ENCODE measurements at regions not wholly inside any gene's neighbourhood (a gene's known extent, or its start where the extent isn't known, plus 50 kb on each side); places are given as distances from the start of the nearest gene placed in this dataset.

DNA sequence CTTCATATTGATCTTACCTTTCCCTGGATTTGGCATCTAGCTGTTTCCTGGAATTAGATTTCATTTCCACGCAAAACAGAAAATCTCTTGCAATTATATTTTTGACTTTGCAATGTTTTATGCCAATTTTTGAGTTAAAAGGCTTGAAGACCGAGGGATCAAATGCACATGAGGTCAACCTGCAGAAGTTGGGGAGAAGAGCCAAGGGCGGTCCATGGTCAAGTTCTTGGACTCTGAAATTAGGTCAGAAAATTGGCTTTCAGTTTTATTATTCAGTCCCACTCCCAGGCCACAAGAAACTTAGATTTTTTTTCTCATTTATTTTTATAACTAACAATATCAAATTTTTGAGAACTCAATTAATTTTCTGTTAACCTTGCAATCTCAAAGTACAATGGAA, 499.1 kb upstream of the USP24 start:
- no peaks in the 10 kb centered on the region for H3K9me3 ChIP-seq
- WGBS, 3 donors = 53 to 74% (median 63%) methylated on average over 3 of the region's 3 CpGs
- no peaks in the 10 kb centered on the region for H3K27me3 ChIP-seq
- TF ChIP-seq POLR2A (IDR thresholded peaks at IDR 0.05) = no peak
- peak in 1 of 5 donors; percentile 28 for DNase-seq
- intact Hi-C loops (cut with DNase I) = loop anchor here in 1 of 4 donors (10.0 kb wide), 2 partner anchors 109 to 871 kb away; no protein-coding TSS in a partner anchor
- no peaks in the 10 kb centered on the region for H3K36me3 ChIP-seq
- no peak overlapping the region for H3K27ac ChIP-seq
- peaks cover 16% of the 10 kb centered on the region for H3K4me1 ChIP-seq (ENCODE audit: insufficient read depth)
- no peak overlapping the region for H3K4me3 ChIP-seq

DNA sequence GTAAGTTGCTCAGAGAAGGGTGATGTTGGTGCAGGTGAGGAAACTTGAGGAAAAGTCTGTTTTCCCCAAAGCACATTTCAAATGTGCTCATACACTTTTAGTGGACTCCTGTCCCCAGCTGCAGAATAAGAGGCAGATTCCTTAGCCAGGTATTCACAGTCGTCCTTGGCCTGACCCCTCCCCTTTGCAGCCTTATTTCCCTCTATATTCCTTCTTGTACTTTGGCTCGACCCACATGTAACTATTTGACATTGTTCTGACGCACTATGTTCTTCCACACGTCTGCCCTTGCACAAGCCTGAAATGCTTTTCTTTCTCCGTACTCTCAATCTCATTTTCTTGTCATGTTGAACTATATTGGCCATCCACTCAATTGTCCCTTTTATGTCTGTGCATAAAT, 498.4 kb upstream of the USP24 start:
- WGBS, 3 donors = 84 to 87% (median 86%) methylated on average over 5 of the region's 5 CpGs
- H3K4me3 ChIP-seq = no peak overlapping the region
- no peaks in the 10 kb centered on the region for H3K27me3 ChIP-seq
- no peak for DNase-seq
- H3K4me1 ChIP-seq (ENCODE audit: insufficient read depth) = peaks cover 11% of the 10 kb centered on the region
- intact Hi-C loops (cut with DNase I) = loop anchor here in 1 of 4 donors (10.0 kb wide), 2 partner anchors 109 to 871 kb away; no protein-coding TSS in a partner anchor
- H3K27ac ChIP-seq = no peak overlapping the region
- no peak for TF ChIP-seq POLR2A (IDR thresholded peaks at IDR 0.05)
- TF ChIP-seq EP300 (IDR thresholded peaks at IDR 0.05) = peak; percentile 20
- H3K9me3 ChIP-seq = no peaks in the 10 kb centered on the region
- no peaks in the 10 kb centered on the region for H3K36me3 ChIP-seq

DNA sequence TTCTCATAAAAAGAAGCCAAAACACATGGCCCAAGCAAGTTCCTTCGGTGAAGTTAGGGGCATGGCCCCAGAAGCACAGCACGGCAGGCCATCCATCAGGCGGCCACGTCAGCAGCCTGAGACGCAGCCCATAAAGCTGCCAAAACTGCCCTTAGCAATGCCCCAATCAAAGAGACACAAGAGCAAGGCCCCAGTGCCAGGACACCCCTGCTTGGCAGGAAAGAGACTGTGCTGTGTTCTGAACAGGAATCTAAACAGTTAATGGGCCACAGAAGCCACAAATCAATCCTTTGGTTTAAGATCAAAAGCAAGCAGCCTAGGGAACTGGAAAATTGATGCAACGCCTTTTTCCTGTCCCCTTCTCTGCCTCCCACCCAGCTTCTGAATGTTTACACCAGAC, 497.0 kb upstream of the USP24 start:
- Histone ChIP-seq H3K27ac (no peak overlapping the region), H3K4me1 (ENCODE audit: insufficient read depth) (peaks cover 5% of the 10 kb centered on the region), H3K36me3 (no peaks in the 10 kb centered on the region), H3K4me3 (no peak overlapping the region), H3K27me3 (no peaks in the 10 kb centered on the region), H3K9me3 (no peaks in the 10 kb centered on the region)
- intact Hi-C loops (cut with DNase I) = loop anchor here in 1 of 4 donors (10.0 kb wide), 2 partner anchors 107 to 873 kb away; no protein-coding TSS in a partner anchor
- WGBS, 3 donors = 75 to 91% (median 89%) methylated on average over 6 of the region's 6 CpGs
- TF ChIP-seq EP300 (IDR thresholded peaks at IDR 0.05) = no peak
- no peak for TF ChIP-seq POLR2A (IDR thresholded peaks at IDR 0.05)
- TF ChIP-seq, protein P1, sequence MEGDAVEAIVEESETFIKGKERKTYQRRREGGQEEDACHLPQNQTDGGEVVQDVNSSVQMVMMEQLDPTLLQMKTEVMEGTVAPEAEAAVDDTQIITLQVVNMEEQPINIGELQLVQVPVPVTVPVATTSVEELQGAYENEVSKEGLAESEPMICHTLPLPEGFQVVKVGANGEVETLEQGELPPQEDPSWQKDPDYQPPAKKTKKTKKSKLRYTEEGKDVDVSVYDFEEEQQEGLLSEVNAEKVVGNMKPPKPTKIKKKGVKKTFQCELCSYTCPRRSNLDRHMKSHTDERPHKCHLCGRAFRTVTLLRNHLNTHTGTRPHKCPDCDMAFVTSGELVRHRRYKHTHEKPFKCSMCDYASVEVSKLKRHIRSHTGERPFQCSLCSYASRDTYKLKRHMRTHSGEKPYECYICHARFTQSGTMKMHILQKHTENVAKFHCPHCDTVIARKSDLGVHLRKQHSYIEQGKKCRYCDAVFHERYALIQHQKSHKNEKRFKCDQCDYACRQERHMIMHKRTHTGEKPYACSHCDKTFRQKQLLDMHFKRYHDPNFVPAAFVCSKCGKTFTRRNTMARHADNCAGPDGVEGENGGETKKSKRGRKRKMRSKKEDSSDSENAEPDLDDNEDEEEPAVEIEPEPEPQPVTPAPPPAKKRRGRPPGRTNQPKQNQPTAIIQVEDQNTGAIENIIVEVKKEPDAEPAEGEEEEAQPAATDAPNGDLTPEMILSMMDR (IDR thresholded peaks at IDR 0.05) = no peak
- DNase-seq = no peak

DNA sequence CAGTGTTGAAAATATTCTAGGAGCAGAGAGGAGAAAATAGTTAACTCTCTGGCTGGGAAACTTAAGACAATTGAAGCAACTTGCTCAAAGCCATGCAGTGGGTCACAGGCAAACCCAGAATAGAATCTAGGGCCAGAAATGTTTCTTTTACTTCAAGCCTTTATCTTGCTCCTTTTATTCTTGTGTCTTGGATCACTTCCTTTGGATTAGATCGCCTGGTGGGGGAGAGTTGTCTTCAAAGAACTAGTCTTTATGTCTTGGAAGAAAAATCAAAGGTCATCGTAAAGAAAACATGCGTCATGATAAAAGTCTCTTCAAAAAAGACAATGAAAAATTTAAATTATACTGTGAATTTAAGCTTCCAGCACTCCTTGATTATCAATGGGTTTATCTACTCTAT, 493.6 kb upstream of the USP24 start:
- 53 to 75% (median 63%) methylated on average over 3 of the region's 3 CpGs for WGBS, 3 donors
- Histone ChIP-seq H3K27me3 (no peaks in the 10 kb centered on the region), H3K4me3 (no peak overlapping the region), H3K9me3 (no peaks in the 10 kb centered on the region), H3K36me3 (no peaks in the 10 kb centered on the region), H3K27ac (no peak overlapping the region), H3K4me1 (ENCODE audit: insufficient read depth) (no peaks in the 10 kb centered on the region)
- no peak for DNase-seq
- TF ChIP-seq, protein P1 (IDR thresholded peaks at IDR 0.05) = no peak
- TF ChIP-seq EP300 (IDR thresholded peaks at IDR 0.05) (no peak), POLR2A (IDR thresholded peaks at IDR 0.05) (no peak)
- intact Hi-C loops (cut with DNase I) = no loop called here

DNA sequence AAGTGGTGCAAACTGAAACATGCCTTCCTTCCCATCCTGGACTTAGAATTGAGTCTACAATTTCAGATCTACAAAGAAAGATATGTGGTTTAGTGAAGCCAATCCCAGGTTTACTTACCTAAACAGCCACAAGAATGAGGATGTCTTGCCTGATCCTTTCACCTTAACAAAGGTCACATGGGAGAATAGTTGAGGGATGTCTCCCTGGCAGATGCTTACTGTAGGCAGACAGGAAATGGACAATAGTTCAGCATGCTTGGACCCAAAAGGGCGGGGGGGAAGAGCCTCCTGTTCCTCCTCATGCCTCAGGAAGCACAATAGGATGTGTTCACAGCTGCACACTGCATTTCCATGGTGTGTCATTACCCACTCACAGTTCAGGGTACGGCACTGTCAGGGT, 492.7 kb upstream of the USP24 start:
- Histone ChIP-seq H3K27ac (no peak overlapping the region), H3K36me3 (no peaks in the 10 kb centered on the region), H3K4me3 (no peak overlapping the region), H3K27me3 (no peaks in the 10 kb centered on the region), H3K4me1 (ENCODE audit: insufficient read depth) (no peaks in the 10 kb centered on the region), H3K9me3 (no peaks in the 10 kb centered on the region)
- no peak for DNase-seq
- TF ChIP-seq, protein P1 (IDR thresholded peaks at IDR 0.05) = no peak
- TF ChIP-seq EP300 (IDR thresholded peaks at IDR 0.05) = no peak
- TF ChIP-seq POLR2A (IDR thresholded peaks at IDR 0.05) = no peak
- intact Hi-C loops (cut with DNase I) = no loop called here
- 92 to 94% (median 93%) methylated on average over 2 of the region's 2 CpGs for WGBS, 3 donors

Measured in ovary (tissue), 7 donors.